H9 (cell line): ENCODE measurements at regions not wholly inside any gene's neighbourhood (a gene's known extent, or its start where the extent isn't known, plus 50 kb on each side); places are given as distances from the start of the nearest gene placed in this dataset.

ENCODE experiments used
- DNase-seq: peaks from one replicate; pipeline ENCODE4 v3.0.0-alpha.2; 2017
- H2AFZ ChIP-seq: one replicate; pipeline ENCODE4 v1.6.1; 2013; ENCODE audit warnings: mild to moderate bottlenecking, low read length, control low read depth, moderate library complexity
- H2AK5ac ChIP-seq: 2 replicates; pipeline ENCODE4 v1.6.1; 2013; ENCODE audit warnings: low read length, control low read depth, mixed read lengths; ENCODE audit not compliant: insufficient read length
- H2BK120ac ChIP-seq: one replicate; pipeline ENCODE4 v1.6.1; 2013; ENCODE audit warnings: low read depth, mild to moderate bottlenecking, low read length, control low read depth, inconsistent platforms; ENCODE audit not compliant: poor library complexity, severe bottlenecking
- H2BK12ac ChIP-seq: 2 replicates; pipeline ENCODE4 v1.6.1; 2013; ENCODE audit warnings: low read length, control low read depth, mixed read lengths, low read depth; ENCODE audit not compliant: insufficient read length
- H2BK15ac ChIP-seq: 2 replicates; pipeline ENCODE4 v1.6.1; 2013; ENCODE audit warnings: low read depth, low read length, control low read depth
- H2BK20ac ChIP-seq: one replicate; pipeline ENCODE4 v1.6.1; 2013; ENCODE audit warnings: low read depth, mild to moderate bottlenecking, low read length, control low read depth, inconsistent platforms; ENCODE audit not compliant: poor library complexity, severe bottlenecking
- H2BK5ac ChIP-seq: 2 replicates; pipeline ENCODE4 v1.6.1; 2013; ENCODE audit warnings: low read length, control low read depth, mixed read lengths; ENCODE audit not compliant: insufficient read length
- H3K14ac ChIP-seq: 2 replicates; pipeline ENCODE4 v1.6.1; 2013; ENCODE audit warnings: low read length, control low read depth; ENCODE audit not compliant: insufficient read depth
- H3K18ac ChIP-seq: 2 replicates; pipeline ENCODE4 v1.6.1; 2013; ENCODE audit warnings: low read depth, mild to moderate bottlenecking, mixed read lengths, low read length, control low read depth; ENCODE audit not compliant: insufficient read length
- H3K23ac ChIP-seq: 2 replicates; pipeline ENCODE4 v1.6.1; 2013; ENCODE audit warnings: low read length, control low read depth, mixed read lengths, low read depth; ENCODE audit not compliant: insufficient read length
- H3K23me2 ChIP-seq: 2 replicates; pipeline ENCODE4 v1.6.1; 2013; ENCODE audit warnings: low read depth, mild to moderate bottlenecking, mixed read lengths, low read length, control low read depth; ENCODE audit not compliant: insufficient read length, poor library complexity, severe bottlenecking
- H3K27ac ChIP-seq: 2 replicates; pipeline ENCODE4 v1.5.1; 2013; ENCODE audit warnings: low read length, control low read depth, mixed read lengths, low read depth; ENCODE audit not compliant: insufficient read length
- H3K27me3 ChIP-seq: 2 replicates; pipeline ENCODE4 v1.6.1; 2013; ENCODE audit warnings: low read length, control low read depth, inconsistent platforms; ENCODE audit not compliant: insufficient read depth
- H3K4ac ChIP-seq: 2 replicates; pipeline ENCODE4 v1.6.1; 2013; ENCODE audit warnings: low read depth, mild to moderate bottlenecking, control low read depth, inconsistent platforms, low read length, moderate library complexity
- H3K4me1 ChIP-seq: 2 replicates; pipeline ENCODE4 v1.6.1; 2013; ENCODE audit warnings: low read length, control low read depth, inconsistent platforms; ENCODE audit not compliant: insufficient read depth
- H3K4me2 ChIP-seq: 2 replicates; pipeline ENCODE4 v1.6.1; 2013; ENCODE audit warnings: low read length, control low read depth, mixed read lengths; ENCODE audit not compliant: insufficient read length, insufficient read depth
- H3K56ac ChIP-seq: 2 replicates; pipeline ENCODE4 v1.6.1; 2013; ENCODE audit warnings: low read depth, mild to moderate bottlenecking, mixed read lengths, low read length, control low read depth; ENCODE audit not compliant: insufficient read length
- H3K79me1 ChIP-seq: 2 replicates; pipeline ENCODE4 v1.6.1; 2013; ENCODE audit warnings: low read depth, mild to moderate bottlenecking, moderate library complexity, low read length, control low read depth, inconsistent platforms; ENCODE audit not compliant: insufficient read depth, poor library complexity, severe bottlenecking
- H3K79me2 ChIP-seq: 2 replicates; pipeline ENCODE4 v1.6.1; 2013; ENCODE audit warnings: low read length, control low read depth, inconsistent platforms; ENCODE audit not compliant: insufficient read depth
- H3K9ac ChIP-seq: 2 replicates; pipeline ENCODE4 v1.6.1; 2013; ENCODE audit warnings: low read length, control low read depth, mixed read lengths; ENCODE audit not compliant: insufficient read length; ENCODE audit errors: extremely low read depth
- H3K9me3 ChIP-seq: one replicate; pipeline ENCODE4 v1.6.1; 2013; ENCODE audit warnings: low read depth, low read length, inconsistent platforms; ENCODE audit not compliant: control insufficient read depth
- H3T11ph ChIP-seq: one replicate; pipeline ENCODE4 v1.6.1; 2013; ENCODE audit warnings: mild to moderate bottlenecking, low read length, control low read depth, inconsistent platforms
- H4K20me1 ChIP-seq: one replicate; pipeline ENCODE4 v1.6.1; 2013; ENCODE audit not compliant: control insufficient read depth, insufficient read length, insufficient read depth
- H4K5ac ChIP-seq: 2 replicates; pipeline ENCODE4 v1.6.1; 2013; ENCODE audit warnings: low read depth, mild to moderate bottlenecking, mixed read lengths, low read length, control low read depth; ENCODE audit not compliant: insufficient read length
- H4K8ac ChIP-seq: replicated peaks from 2 replicates; pipeline ENCODE4 v1.6.1; 2013; ENCODE audit warnings: low read length, control low read depth, mixed read lengths, low read depth; ENCODE audit not compliant: insufficient read length
- H4K91ac ChIP-seq: 2 replicates; pipeline ENCODE4 v1.6.1; 2013; ENCODE audit warnings: low read depth, mild to moderate bottlenecking, moderate library complexity, mixed read lengths, low read length, control low read depth; ENCODE audit not compliant: insufficient read length
- H3K27ac Mint-ChIP-seq, 3 experiments: 2 replicates in 2 of 3; 3 replicates in 1 of 3; pipeline ENCODE4 v1.8.0; 2020 to 2021; ENCODE audit warnings: mixed read lengths in 3 of 3, mild to moderate bottlenecking in 1 of 3, moderate library complexity in 1 of 3
- H3K27me3 Mint-ChIP-seq: 2 replicates; pipeline ENCODE4 v1.8.0; 2021; ENCODE audit warnings: low read depth, mild to moderate bottlenecking, moderate library complexity, mixed read lengths
- H3K36me3 Mint-ChIP-seq, 3 experiments: 2 replicates in 2 of 3; 3 replicates in 1 of 3; pipeline ENCODE4 v1.8.0; 2020 to 2021; ENCODE audit warnings: low read depth in 3 of 3, mixed read lengths in 3 of 3; ENCODE audit not compliant: insufficient read depth in 1 of 3
- H3K4me1 Mint-ChIP-seq, 2 experiments: 2 replicates each; pipeline ENCODE4 v1.8.0; 2020; ENCODE audit warnings: mixed read lengths in 2 of 2
- H3K4me3 Mint-ChIP-seq, 2 experiments: 2 replicates in 1 of 2; 3 replicates in 1 of 2; pipeline ENCODE4 v1.8.0; 2020 to 2021; ENCODE audit warnings: mild to moderate bottlenecking in 2 of 2, mixed read lengths in 2 of 2, moderate library complexity in 1 of 2
- H3K9me3 Mint-ChIP-seq, 2 experiments: 2 replicates in 1 of 2; 3 replicates in 1 of 2; pipeline ENCODE4 v1.8.0; 2020; ENCODE audit warnings: mild to moderate bottlenecking in 2 of 2, mixed read lengths in 2 of 2, moderate library complexity in 1 of 2
- WGBS: extraction: QIAGEN DNeasy Blood & Tissue Kit; methylation state at CpG from one replicate; pipeline ENCODE4 v1.1.7; 2013; ENCODE audit warnings: missing lambda C conversion rate, low lambda C conversion rate, mixed read lengths; ENCODE audit not compliant: insufficient read length; ENCODE audit errors: extremely low coverage; 5-methylcytosine and 5-hydroxymethylcytosine counted together
- TF ChIP-seq, protein P1 (sequence below): fragments of 200-600 bp; sonication (generic); conservative IDR thresholded peaks from 3 replicates; pipeline ENCODE4 v1.8.0; 2021; ENCODE audit warnings: antibody characterized with exemption, mild to moderate bottlenecking

DNA sequence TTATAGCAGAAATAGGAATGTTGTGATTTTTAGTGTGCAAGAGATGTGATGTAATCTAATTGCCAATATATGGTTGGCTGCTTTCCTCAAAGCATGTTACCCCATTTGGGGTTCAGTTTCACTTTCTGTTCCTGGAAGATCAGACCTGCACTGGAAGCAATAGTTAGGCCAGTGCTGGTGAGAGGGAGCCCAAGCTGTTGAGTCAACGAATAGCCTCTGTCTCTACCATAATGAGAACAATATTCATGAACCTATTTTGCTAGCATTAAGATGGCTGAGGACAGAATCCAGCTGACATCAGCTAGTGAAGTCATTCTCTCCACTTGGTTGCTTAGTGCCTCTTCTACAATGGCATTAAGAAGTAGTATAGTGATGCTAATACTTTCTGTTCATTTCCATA lies 379.9 kb upstream of the DCN start:
- Histone ChIP-seq H3K56ac (no peak overlapping the region), H2AK5ac (no peak overlapping the region), H2BK5ac (no peak overlapping the region), H3K4ac (no peak overlapping the region), H3K9me3 (no peaks in the 10 kb centered on the region), H3K9ac (no peak overlapping the region), H3K14ac (no peak overlapping the region), H2BK20ac (no peak overlapping the region), H4K5ac (no peak overlapping the region), H3K23me2 (no peaks in the 10 kb centered on the region), H3K27ac (no peak overlapping the region), H3K27me3 (no peaks in the 10 kb centered on the region), H2BK120ac (no peak overlapping the region), H4K20me1 (no peaks in the 10 kb centered on the region), H3K4me1 (no peaks in the 10 kb centered on the region), H3K18ac (no peak overlapping the region), H2BK12ac (no peak overlapping the region), H3K23ac (no peak overlapping the region), H4K91ac (no peak overlapping the region), H4K8ac (no peak overlapping the region), H3T11ph (no peak overlapping the region), H2BK15ac (no peak overlapping the region), H3K4me2 (no peak overlapping the region), H3K79me2 (no peaks in the 10 kb centered on the region), H2AFZ (no peak overlapping the region), H3K79me1 (no peaks in the 10 kb centered on the region)
- Mint-ChIP-seq H3K27me3 (no peaks in the 10 kb centered on the region), H3K36me3 (peaks cover 0 to 6% (median 0%) of the 10 kb centered on the region in 3 experiments; a peak in 1 of 7 replicates), H3K27ac (no peak overlapping the region), H3K4me3 (no peak overlapping the region), H3K4me1 (peaks cover 12 to 13% of the 10 kb centered on the region in 2 experiments; a peak in 3 of 4 replicates), H3K9me3 (peaks cover 0 to 3% of the 10 kb centered on the region in 2 experiments; a peak in 4 of 5 replicates)
- TF ChIP-seq, protein P1, sequence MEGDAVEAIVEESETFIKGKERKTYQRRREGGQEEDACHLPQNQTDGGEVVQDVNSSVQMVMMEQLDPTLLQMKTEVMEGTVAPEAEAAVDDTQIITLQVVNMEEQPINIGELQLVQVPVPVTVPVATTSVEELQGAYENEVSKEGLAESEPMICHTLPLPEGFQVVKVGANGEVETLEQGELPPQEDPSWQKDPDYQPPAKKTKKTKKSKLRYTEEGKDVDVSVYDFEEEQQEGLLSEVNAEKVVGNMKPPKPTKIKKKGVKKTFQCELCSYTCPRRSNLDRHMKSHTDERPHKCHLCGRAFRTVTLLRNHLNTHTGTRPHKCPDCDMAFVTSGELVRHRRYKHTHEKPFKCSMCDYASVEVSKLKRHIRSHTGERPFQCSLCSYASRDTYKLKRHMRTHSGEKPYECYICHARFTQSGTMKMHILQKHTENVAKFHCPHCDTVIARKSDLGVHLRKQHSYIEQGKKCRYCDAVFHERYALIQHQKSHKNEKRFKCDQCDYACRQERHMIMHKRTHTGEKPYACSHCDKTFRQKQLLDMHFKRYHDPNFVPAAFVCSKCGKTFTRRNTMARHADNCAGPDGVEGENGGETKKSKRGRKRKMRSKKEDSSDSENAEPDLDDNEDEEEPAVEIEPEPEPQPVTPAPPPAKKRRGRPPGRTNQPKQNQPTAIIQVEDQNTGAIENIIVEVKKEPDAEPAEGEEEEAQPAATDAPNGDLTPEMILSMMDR = no peak
- no peak for DNase-seq
- no CpG with 5 or more reads among the region's 1 CpG for WGBS
